GM13976 (cell line): ENCODE measurements at regions not wholly inside any gene's neighbourhood (a gene's known extent, or its start where the extent isn't known, plus 50 kb on each side); places are given as distances from the start of the nearest gene placed in this dataset.

Source experiments
- DNase-seq: peaks from one replicate; pipeline ENCODE4 v3.0.0; 2012; ENCODE audit warnings: low spot score
- CTCF ChIP-seq: IDR thresholded peaks from 2 replicates; pipeline ENCODE4 v1.5.1; 2012; ENCODE audit warnings: borderline replicate concordance, mild to moderate bottlenecking; ENCODE audit not compliant: insufficient read depth; ENCODE audit errors: extremely low read depth, missing control alignments, control extremely low read depth
- in situ Hi-C: fragments of 300-500 bp; cut with MboI; formaldehyde crosslinking; loops from one replicate; pipeline ENCODE4 v1.12.0; 2022; ENCODE audit warnings: low sequenced_read_pairs, mixed read lengths, inconsistent platforms; ENCODE audit not compliant: unreplicated experiment

- TF ChIP-seq CTCF = no peak
- no peak for DNase-seq
These were observed 507.3 kb upstream of the CBLB start for GRCh38 chr3:106376016-106376570.

GRCh38 chr3:106379251-106379750, 510.5 kb upstream of the CBLB start:
- DNase-seq = no peak
- no peak for TF ChIP-seq CTCF
- in situ Hi-C loops = no loop called here

More at GRCh38 chr3:106376016-106376570, 507.3 kb upstream of the CBLB start:
- in situ Hi-C loops = no loop called here

- DNase-seq = no peak
- in situ Hi-C loops = no loop called here
- no peak for TF ChIP-seq CTCF
These were observed 511.4 kb upstream of the CBLB start for GRCh38 chr3:106380232-106380631.

GRCh38 chr3:106381286-106381938, 512.6 kb upstream of the CBLB start:
- no peak for TF ChIP-seq CTCF
- DNase-seq = no peak
- in situ Hi-C loops = no loop called here

GRCh38 chr3:106381939-106382335, 513.1 kb upstream of the CBLB start:
- no peak for TF ChIP-seq CTCF
- in situ Hi-C loops = no loop called here
- no peak for DNase-seq

- no peak for DNase-seq
- TF ChIP-seq CTCF = no peak
- in situ Hi-C loops = no loop called here
These were observed 517.2 kb upstream of the CBLB start for GRCh38 chr3:106386050-106386449.

- in situ Hi-C loops = no loop called here
- DNase-seq = no peak
These were observed 524.1 kb upstream of the CBLB start for GRCh38 chr3:106392915-106393314.

More at GRCh38 chr3:106392915-106393314, 524.1 kb upstream of the CBLB start:
- no peak for TF ChIP-seq CTCF
